Ovary (tissue), 3 donors: ENCODE measurements at regions not wholly inside any gene's neighbourhood (a gene's known extent, or its start where the extent isn't known, plus 50 kb on each side); places are given as distances from the start of the nearest gene placed in this dataset.

Source experiments
- CTCF ChIP-seq, 3 donors: fragments of 450-650 bp in 2 of 3; fragments of 200-600 bp in 1 of 3; IDR thresholded peaks; one replicate each; pipeline versions ENCODE4 v1.5.1 to v1.8.0; 2016 to 2022; ENCODE audit warnings: antibody characterized with exemption in 3 of 3, mild to moderate bottlenecking in 1 of 3
- EP300 ChIP-seq: sonication (generic); formaldehyde crosslinking; IDR thresholded peaks from one replicate; pipeline ENCODE4 v1.6.1; 2017; ENCODE audit warnings: antibody characterized with exemption
- POLR2A ChIP-seq: fragments of 450-650 bp; IDR thresholded peaks from one replicate; pipeline ENCODE4 v1.6.1; 2017; ENCODE audit warnings: antibody characterized with exemption, mild to moderate bottlenecking, moderate library complexity
- donor health status: DM: no; HTN: no; CAD: no.

DNA sequence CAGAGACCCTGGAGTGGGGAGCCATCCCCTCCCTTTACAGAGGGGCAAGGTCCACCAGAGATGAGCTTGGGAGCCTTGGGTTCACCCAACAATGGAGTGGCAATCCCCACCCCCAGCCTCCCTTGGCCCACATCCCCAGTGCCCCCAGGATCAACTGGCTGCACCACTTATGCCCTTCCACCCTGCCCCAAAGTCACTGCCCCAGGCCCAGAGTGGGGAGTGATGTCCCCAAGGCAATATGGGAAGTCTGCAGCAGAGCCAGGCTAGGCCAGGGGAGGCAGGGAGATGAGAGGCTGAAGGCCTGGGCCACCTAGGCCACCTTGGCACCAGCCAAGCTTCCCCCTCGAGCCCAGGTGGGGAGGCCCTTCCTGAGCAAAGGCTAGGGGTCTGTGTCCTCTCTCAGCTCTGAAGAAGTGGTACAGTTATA is 145.5 kb downstream of the SMAD6 start:
- no peak for TF ChIP-seq CTCF (IDR thresholded peaks at IDR 0.05)
- TF ChIP-seq POLR2A, result no peak
- no peak for TF ChIP-seq EP300
